GM21737 (cell line): ENCODE measurements at regions not wholly inside any gene's neighbourhood (a gene's known extent, or its start where the extent isn't known, plus 50 kb on each side); places are given as distances from the start of the nearest gene placed in this dataset.
"Not testable (repeated sequence)": the region's sequence is repeated elsewhere in the genome, so short reads cannot be mapped to it uniquely, and the experiment has no call there.

Experiments
- ATAC-seq: cut with Tn5 transposase; IDR thresholded peaks from one replicate; pipeline ENCODE4 v1.9.1; 2021; ENCODE audit warnings: mild to moderate bottlenecking, moderate library complexity; ENCODE audit not compliant: unreplicated experiment

GRCh38 chr6:15936503-15936902 is 192.4 kb upstream of the MYLIP start:
- peak; percentile 88 for ATAC-seq

GRCh38 chr6:15935661-15936060 is 193.2 kb upstream of the MYLIP start:
- ATAC-seq: no peak

- not testable (repeated sequence) for ATAC-seq
These were observed 197.2 kb upstream of the MYLIP start for GRCh38 chr6:15931697-15932096.

- no peak for ATAC-seq
These were observed 198.7 kb upstream of the MYLIP start for GRCh38 chr6:15930207-15930606.

GRCh38 chr6:15929685-15930084 is 199.2 kb upstream of the MYLIP start:
- ATAC-seq: no peak

- ATAC-seq: no peak
These were observed 201.2 kb upstream of the MYLIP start for GRCh38 chr6:15927531-15928225.

GRCh38 chr6:15926256-15926655 is 202.6 kb upstream of the MYLIP start:
- no peak for ATAC-seq

- ATAC-seq: no peak
These were observed 204.0 kb upstream of the MYLIP start for GRCh38 chr6:15924893-15925292.

- ATAC-seq: no peak
These were observed 206.2 kb upstream of the MYLIP start for GRCh38 chr6:15922510-15923250.

GRCh38 chr6:15921243-15921642 is 207.6 kb upstream of the MYLIP start:
- no peak for ATAC-seq

- no peak for ATAC-seq
These were observed 212.3 kb upstream of the MYLIP start for GRCh38 chr6:15916581-15916980.

GRCh38 chr6:15915508-15916178 is 213.2 kb upstream of the MYLIP start:
- ATAC-seq: no peak

- no peak for ATAC-seq
These were observed 214.3 kb upstream of the MYLIP start for GRCh38 chr6:15914553-15914952.

GRCh38 chr6:15913573-15913972 is 215.3 kb upstream of the MYLIP start:
- no peak for ATAC-seq

GRCh38 chr6:15912505-15913400 is 216.1 kb upstream of the MYLIP start:
- ATAC-seq: no peak

- ATAC-seq: no peak
These were observed 217.0 kb upstream of the MYLIP start for GRCh38 chr6:15911753-15912504.

GRCh38 chr6:15909290-15910070 is 219.4 kb upstream of the MYLIP start:
- ATAC-seq: no peak

- no peak for ATAC-seq
These were observed 220.0 kb upstream of the MYLIP start for GRCh38 chr6:15908871-15909270.

- ATAC-seq: no peak
These were observed 220.9 kb upstream of the MYLIP start for GRCh38 chr6:15907914-15908518.
